ENCODE measurements at regions not wholly inside any gene's neighbourhood (a gene's known extent, or its start where the extent isn't known, plus 50 kb on each side); places are given as distances from the start of the nearest gene placed in this dataset.

DNA sequence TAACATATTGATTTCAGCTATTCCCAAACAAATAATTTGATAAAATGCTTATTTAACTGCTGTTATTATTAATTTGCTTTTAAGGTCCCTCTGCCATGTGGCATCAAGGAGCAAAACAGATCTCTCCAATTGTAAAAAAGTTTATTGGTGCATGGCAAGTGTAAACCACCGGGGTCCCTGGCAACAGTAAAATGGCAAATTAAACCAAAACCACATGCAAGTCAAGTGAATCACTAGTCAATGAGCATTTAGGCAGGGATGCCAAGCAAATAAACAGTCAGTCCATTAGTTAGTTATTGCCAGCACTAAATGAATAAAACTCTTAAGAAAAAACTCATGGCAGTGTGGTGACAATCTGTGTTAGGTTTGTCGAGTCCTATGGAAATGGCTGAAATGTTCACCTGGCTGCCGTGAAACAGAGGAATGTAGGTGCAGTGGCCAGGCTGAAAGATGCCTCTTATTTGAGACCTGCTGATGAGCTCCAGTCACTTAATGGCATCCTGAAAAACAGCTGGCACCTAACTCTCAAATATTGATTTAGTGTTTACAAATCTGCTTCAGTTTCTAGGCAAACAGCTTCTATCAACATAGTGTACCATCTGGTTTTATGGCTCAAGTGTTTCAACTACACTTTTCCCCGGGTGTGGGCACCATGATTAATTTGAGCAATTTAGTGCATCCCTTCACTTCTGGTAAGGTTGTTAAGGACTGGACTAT is 296.5 kb upstream of the ITGA1 start:
- DNase-seq: no peak
- Histone ChIP-seq H3K4me3 (ENCODE audit: low read length) (no peak overlapping the region), H3K27me3 (ENCODE audit: control insufficient read depth, insufficient read depth, low read length) (no peaks in the 10 kb centered on the region), H3K36me3 (ENCODE audit: control insufficient read depth, insufficient read depth, low read length) (no peaks in the 10 kb centered on the region), H3K27ac (ENCODE audit: low read length) (no peak overlapping the region), H3K4me1 (ENCODE audit: control insufficient read depth, insufficient read depth, low read length) (no peaks in the 10 kb centered on the region), H3K9me3 (replicated peaks; ENCODE audit: control insufficient read depth, low read depth, low read length) (no peaks in the 10 kb centered on the region)
- 50% methylated on average over 2 of the region's 4 CpGs for WGBS (ENCODE audit: insufficient coverage)

DNA sequence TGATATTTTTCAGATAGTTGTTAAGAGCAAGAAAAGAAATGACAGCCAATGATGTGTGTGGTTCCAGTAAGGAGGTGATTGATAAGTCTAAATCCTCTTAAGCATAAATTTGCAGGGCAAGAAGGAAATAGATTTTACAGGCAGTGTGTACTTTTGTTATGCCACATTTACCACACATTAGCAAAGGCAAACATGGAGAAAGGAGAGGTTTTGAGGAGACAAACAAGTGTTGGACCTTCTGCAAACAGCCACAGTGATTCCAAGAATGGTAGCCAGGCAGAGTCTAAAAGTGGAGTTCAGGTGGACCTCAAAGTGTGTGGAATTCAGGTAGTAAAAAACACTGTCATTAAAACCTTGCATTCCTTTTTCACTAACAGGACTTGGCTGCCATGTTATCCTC is 295.9 kb upstream of the ITGA1 start:
- Histone ChIP-seq H3K9me3 (replicated peaks; ENCODE audit: control insufficient read depth, low read depth, low read length) (no peaks in the 10 kb centered on the region), H3K27me3 (ENCODE audit: control insufficient read depth, insufficient read depth, low read length) (no peaks in the 10 kb centered on the region), H3K36me3 (ENCODE audit: control insufficient read depth, insufficient read depth, low read length) (no peaks in the 10 kb centered on the region), H3K27ac (ENCODE audit: low read length) (no peak overlapping the region), H3K4me1 (ENCODE audit: control insufficient read depth, insufficient read depth, low read length) (no peaks in the 10 kb centered on the region), H3K4me3 (ENCODE audit: low read length) (no peak overlapping the region)
- DNase-seq: no peak

DNA sequence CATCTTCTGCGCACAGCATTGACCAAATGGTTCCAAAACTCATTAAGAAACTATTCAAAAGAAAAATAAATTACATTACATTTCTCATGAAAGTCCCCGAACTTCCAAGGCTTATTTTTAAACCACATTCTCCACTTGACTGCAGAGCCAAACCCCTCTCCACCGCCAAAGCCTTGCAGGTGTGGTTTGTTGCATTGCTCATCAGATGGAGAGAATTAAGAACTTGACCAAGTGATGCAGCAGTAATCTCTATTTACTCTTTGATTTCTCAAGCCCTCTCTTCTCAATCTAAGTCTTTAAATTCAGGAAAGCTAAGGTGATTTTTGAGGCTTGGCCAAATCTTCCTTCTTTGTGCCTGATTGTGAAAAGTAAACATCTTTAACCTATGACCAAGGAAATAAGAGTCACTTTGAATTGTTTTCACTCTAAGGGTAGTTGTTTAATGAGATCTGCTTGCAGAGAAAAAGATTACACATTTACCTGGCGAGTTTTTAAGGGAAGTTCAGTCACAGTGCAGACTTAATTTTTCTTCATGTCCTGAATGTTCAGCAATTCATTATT is 290.5 kb upstream of the ITGA1 start:
- Histone ChIP-seq H3K36me3 (ENCODE audit: control insufficient read depth, insufficient read depth, low read length) (no peaks in the 10 kb centered on the region), H3K27me3 (ENCODE audit: control insufficient read depth, insufficient read depth, low read length) (no peaks in the 10 kb centered on the region), H3K4me3 (ENCODE audit: low read length) (no peak overlapping the region), H3K4me1 (ENCODE audit: control insufficient read depth, insufficient read depth, low read length) (no peaks in the 10 kb centered on the region), H3K9me3 (replicated peaks; ENCODE audit: control insufficient read depth, low read depth, low read length) (no peaks in the 10 kb centered on the region), H3K27ac (ENCODE audit: low read length) (no peak overlapping the region)
- 100% methylated on average over 1 of the region's 4 CpGs for WGBS (ENCODE audit: insufficient coverage)
- no peak for DNase-seq

DNA sequence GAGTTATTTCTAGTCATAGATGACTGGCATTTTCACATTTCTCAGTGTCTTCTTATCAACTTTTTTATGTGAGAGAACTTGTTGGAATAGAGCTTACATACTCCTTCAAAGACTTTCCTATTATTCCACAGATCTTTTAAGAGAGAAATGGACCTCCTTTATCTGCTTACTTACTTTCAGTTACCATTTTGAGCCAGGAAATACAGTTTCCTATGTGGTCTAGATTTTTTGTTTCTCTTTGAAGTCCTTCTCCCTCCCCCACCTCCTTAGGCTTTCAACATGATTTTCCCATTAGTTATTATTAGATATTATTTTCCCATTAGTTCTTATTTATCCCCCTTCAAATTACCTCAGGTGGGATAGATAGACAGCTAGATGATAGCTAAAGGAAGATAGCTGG is 289.1 kb upstream of the ITGA1 start:
- no peak overlapping the region for H3K27ac ChIP-seq (ENCODE audit: low read length)
- H3K4me1 ChIP-seq (ENCODE audit: control insufficient read depth, insufficient read depth, low read length): no peaks in the 10 kb centered on the region
- no peaks in the 10 kb centered on the region for H3K27me3 ChIP-seq (ENCODE audit: control insufficient read depth, insufficient read depth, low read length)
- no peaks in the 10 kb centered on the region for H3K36me3 ChIP-seq (ENCODE audit: control insufficient read depth, insufficient read depth, low read length)
- DNase-seq: no peak
- H3K4me3 ChIP-seq (ENCODE audit: low read length): no peak overlapping the region
- no peaks in the 10 kb centered on the region for H3K9me3 ChIP-seq (replicated peaks; ENCODE audit: control insufficient read depth, low read depth, low read length)

DNA sequence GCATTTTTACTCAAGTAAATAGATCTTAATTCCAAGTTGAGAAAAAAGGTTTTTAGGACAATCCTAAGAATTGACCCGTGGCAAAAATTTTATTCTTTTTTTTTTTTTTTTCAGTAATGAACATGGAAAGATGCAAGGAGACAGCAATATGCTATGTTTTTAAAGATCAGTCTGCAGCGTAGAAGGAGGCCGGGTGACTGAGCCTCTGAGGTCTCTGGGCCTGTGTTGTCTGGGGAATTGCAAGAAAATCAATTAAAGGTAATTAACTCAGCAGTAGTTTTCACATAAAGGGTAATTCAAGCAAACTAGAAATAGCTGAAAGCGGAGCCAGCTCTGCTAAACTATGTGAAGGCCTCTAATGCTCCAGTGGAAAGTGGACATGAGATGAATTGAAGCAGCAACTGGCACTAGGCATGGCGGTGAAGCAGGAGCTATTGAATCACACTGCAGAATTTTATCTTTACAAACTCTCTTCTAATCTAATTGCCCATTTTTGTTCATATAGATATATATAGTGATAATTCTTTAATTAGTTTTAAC is 285.2 kb upstream of the ITGA1 start:
- Histone ChIP-seq H3K27ac (ENCODE audit: low read length) (no peak overlapping the region), H3K36me3 (ENCODE audit: control insufficient read depth, insufficient read depth, low read length) (no peaks in the 10 kb centered on the region), H3K4me1 (ENCODE audit: control insufficient read depth, insufficient read depth, low read length) (no peaks in the 10 kb centered on the region), H3K9me3 (replicated peaks; ENCODE audit: control insufficient read depth, low read depth, low read length) (no peaks in the 10 kb centered on the region), H3K4me3 (ENCODE audit: low read length) (no peak overlapping the region), H3K27me3 (ENCODE audit: control insufficient read depth, insufficient read depth, low read length) (no peaks in the 10 kb centered on the region)
- WGBS (ENCODE audit: insufficient coverage): 40% methylated on average over 1 of the region's 5 CpGs
- no peak for DNase-seq

DNA sequence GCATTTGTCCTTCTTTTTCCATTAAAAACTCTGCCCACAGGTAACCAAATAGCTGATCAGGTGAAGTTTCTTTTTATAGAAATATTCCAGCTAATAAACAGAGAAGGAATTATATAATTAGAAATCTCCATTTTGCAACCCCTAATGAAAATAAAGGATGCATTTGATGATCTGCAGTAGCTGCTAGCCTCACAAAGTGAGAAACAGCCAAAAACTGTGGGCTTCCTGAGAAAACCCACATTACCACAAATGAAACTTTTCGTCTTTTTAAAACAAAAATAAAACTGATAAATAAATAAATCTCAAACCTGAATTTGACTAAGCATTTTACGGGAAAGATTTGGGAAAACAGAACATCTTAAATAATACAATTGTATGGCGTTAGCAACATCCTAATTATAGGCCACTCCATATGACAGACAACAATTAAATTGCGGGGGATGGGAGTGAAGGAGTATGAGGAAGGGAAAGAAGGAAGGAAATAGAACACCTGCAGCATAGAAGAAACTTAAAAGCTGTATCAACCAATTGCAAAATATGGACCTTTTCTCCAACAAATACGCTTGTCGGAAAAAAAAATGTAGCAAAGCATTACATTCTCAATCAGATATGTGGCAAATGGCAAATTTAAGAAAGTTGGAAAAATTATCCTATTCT is 283.0 kb upstream of the ITGA1 start:
- WGBS (ENCODE audit: insufficient coverage): no CpG with 5 or more reads among the region's 6 CpGs

DNA sequence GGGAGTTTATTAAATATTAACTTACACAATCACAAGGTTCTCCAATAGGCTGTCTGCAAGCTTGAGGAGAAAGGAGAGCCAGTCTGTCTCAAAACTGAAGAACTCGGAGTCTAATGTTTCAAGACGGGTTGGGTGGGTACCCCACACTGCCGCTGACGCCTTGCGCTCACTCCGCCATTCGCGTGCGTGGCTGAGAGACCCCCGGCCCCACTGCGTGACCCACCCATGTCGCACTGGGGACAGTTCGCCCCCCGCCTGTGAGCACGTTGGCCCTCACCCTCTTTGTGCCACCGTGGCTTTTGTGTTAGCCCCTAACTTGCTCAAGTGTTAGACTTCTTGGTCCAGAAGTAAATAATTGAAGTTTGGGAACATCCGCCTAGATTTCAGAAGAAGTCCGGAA is 270.0 kb upstream of the ITGA1 start:
- H3K4me1 ChIP-seq (ENCODE audit: control insufficient read depth, insufficient read depth, low read length): no peaks in the 10 kb centered on the region
- no peaks in the 10 kb centered on the region for H3K27me3 ChIP-seq (ENCODE audit: control insufficient read depth, insufficient read depth, low read length)
- DNase-seq: no peak
- WGBS (ENCODE audit: insufficient coverage): 95% methylated on average over 18 of the region's 18 CpGs
- no peaks in the 10 kb centered on the region for H3K9me3 ChIP-seq (replicated peaks; ENCODE audit: control insufficient read depth, low read depth, low read length)
- H3K27ac ChIP-seq (ENCODE audit: low read length): no peak overlapping the region
- no peak overlapping the region for H3K4me3 ChIP-seq (ENCODE audit: low read length)
- H3K36me3 ChIP-seq (ENCODE audit: control insufficient read depth, insufficient read depth, low read length): no peaks in the 10 kb centered on the region

More for the DNA sequence above, 283.0 kb upstream of the ITGA1 start:
- no peak overlapping the region for H3K27ac ChIP-seq (ENCODE audit: low read length)
- DNase-seq: no peak
- no peaks in the 10 kb centered on the region for H3K27me3 ChIP-seq (ENCODE audit: control insufficient read depth, insufficient read depth, low read length)
- no peaks in the 10 kb centered on the region for H3K9me3 ChIP-seq (replicated peaks; ENCODE audit: control insufficient read depth, low read depth, low read length)
- H3K4me3 ChIP-seq (ENCODE audit: low read length): no peak overlapping the region
- no peaks in the 10 kb centered on the region for H3K36me3 ChIP-seq (ENCODE audit: control insufficient read depth, insufficient read depth, low read length)
- no peaks in the 10 kb centered on the region for H3K4me1 ChIP-seq (ENCODE audit: control insufficient read depth, insufficient read depth, low read length)

DNA sequence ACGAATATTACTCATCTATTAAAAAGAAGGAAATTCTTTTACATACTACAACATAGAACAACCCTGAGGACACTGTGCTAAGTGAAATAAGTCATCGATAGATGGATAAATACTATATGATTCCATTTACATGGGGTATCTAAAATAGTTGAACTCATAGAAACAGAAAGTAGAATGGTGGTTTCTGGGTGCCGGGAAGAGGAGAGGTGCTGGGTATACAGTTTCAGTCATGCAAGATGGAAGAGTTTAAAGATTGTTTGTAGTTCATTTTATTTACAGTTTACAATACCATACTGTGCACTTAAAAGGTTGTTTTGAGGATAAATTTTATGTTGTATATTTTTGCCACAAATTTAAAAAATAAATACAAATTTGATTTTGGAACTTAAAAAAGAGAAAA is 267.5 kb upstream of the ITGA1 start:
- Histone ChIP-seq H3K36me3 (ENCODE audit: control insufficient read depth, insufficient read depth, low read length) (no peaks in the 10 kb centered on the region), H3K27ac (ENCODE audit: low read length) (no peak overlapping the region), H3K27me3 (ENCODE audit: control insufficient read depth, insufficient read depth, low read length) (no peaks in the 10 kb centered on the region), H3K9me3 (replicated peaks; ENCODE audit: control insufficient read depth, low read depth, low read length) (no peaks in the 10 kb centered on the region), H3K4me1 (ENCODE audit: control insufficient read depth, insufficient read depth, low read length) (no peaks in the 10 kb centered on the region), H3K4me3 (ENCODE audit: low read length) (no peak overlapping the region)
- no CpG with 5 or more reads among the region's 3 CpGs for WGBS (ENCODE audit: insufficient coverage)
- no peak for DNase-seq

DNA sequence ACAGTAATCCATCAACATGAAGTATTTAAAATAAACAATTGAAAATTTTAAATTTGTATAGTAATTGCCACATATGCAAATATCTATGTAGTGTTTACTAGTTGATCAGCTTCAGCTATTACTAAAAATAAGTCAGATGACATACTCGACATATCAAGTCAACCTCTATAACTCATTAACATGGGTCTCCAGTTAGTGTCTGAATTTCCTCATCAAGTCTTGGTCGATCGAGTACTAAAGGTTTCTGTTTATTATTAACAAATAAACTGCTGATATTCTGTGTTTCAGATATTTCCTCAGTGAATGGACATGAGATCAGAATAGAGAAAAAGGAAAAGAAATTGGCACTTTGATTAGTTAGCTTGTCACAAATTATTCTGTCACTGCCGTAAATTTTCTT is 266.5 kb upstream of the ITGA1 start:
- Histone ChIP-seq H3K9me3 (replicated peaks; ENCODE audit: control insufficient read depth, low read depth, low read length) (no peaks in the 10 kb centered on the region), H3K4me3 (ENCODE audit: low read length) (no peak overlapping the region), H3K27me3 (ENCODE audit: control insufficient read depth, insufficient read depth, low read length) (no peaks in the 10 kb centered on the region), H3K27ac (ENCODE audit: low read length) (no peak overlapping the region), H3K36me3 (ENCODE audit: control insufficient read depth, insufficient read depth, low read length) (no peaks in the 10 kb centered on the region), H3K4me1 (ENCODE audit: control insufficient read depth, insufficient read depth, low read length) (no peaks in the 10 kb centered on the region)
- no peak for DNase-seq
- WGBS (ENCODE audit: insufficient coverage): no CpG with 5 or more reads among the region's 4 CpGs

DNA sequence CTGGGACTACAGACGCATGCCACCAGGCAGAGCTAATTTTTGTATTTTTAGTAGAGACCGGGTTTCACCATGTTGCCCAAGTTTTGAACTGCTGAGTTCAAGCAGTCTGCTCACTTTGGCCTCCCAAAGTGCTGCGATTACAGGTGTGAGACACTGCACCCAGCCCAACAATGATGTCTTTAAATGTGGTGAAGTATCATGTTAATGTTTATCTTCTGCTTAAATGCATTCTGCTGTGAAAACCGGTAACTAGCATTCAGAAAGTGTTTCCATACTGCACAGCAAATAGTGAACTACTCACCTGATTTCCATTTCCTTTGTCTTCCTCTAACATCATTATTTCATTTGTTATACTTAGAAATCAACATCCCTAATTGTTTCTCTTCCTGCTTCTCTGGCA is 264.0 kb upstream of the ITGA1 start:
- no peak for DNase-seq
- Histone ChIP-seq H3K36me3 (ENCODE audit: control insufficient read depth, insufficient read depth, low read length) (no peaks in the 10 kb centered on the region), H3K27me3 (ENCODE audit: control insufficient read depth, insufficient read depth, low read length) (no peaks in the 10 kb centered on the region), H3K9me3 (replicated peaks; ENCODE audit: control insufficient read depth, low read depth, low read length) (no peaks in the 10 kb centered on the region), H3K4me3 (ENCODE audit: low read length) (no peak overlapping the region), H3K27ac (ENCODE audit: low read length) (no peak overlapping the region), H3K4me1 (ENCODE audit: control insufficient read depth, insufficient read depth, low read length) (no peaks in the 10 kb centered on the region)
- 85% methylated on average over 3 of the region's 4 CpGs for WGBS (ENCODE audit: insufficient coverage)

Measured in muscle of leg (tissue), 3 donors.